Tibial artery (tissue), 4 donors: ENCODE measurements at regions not wholly inside any gene's neighbourhood (a gene's known extent, or its start where the extent isn't known, plus 50 kb on each side); places are given as distances from the start of the nearest gene placed in this dataset.

Source experiments
- DNase-seq, 2 donors: peaks; one replicate each; pipeline ENCODE4 v3.0.0-alpha.2; 2019
- H3K27ac ChIP-seq, 2 donors: fragments of 200-600 bp; sonication (generic) in 1 of 2; 1 replicate in 1 of 2; 2 replicates in 1 of 2; pipeline ENCODE4 v1.5.1; 2018 to 2019; ENCODE audit warnings: mild to moderate bottlenecking in 1 of 2
- H3K27me3 ChIP-seq, 2 donors: fragments of 200-600 bp; sonication (generic) in 1 of 2; one replicate each; pipeline versions ENCODE4 v1.5.1 to v1.6.0; 2016 to 2019
- H3K36me3 ChIP-seq, 3 donors: fragments of 200-600 bp; sonication (generic) in 2 of 3; one replicate each; pipeline ENCODE4 v1.5.1; 2016 to 2019; ENCODE audit warnings: mild to moderate bottlenecking in 2 of 3
- H3K4me1 ChIP-seq, 4 donors: fragments of 200-600 bp; sonication (generic) in 2 of 4; 1 replicate in 3 of 4; 2 replicates in 1 of 4; pipeline ENCODE4 v1.5.1; 2016 to 2019
- H3K4me3 ChIP-seq, 2 donors: fragments of 200-600 bp; sonication (generic) in 1 of 2; 1 replicate in 1 of 2; 2 replicates in 1 of 2; pipeline ENCODE4 v1.5.1; 2018 to 2019; ENCODE audit warnings: mild to moderate bottlenecking in 2 of 2
- H3K9me3 ChIP-seq, 3 donors: fragments of 200-600 bp; sonication (generic) in 1 of 3; one replicate each; pipeline ENCODE4 v1.5.1; 2016 to 2019
- intact Hi-C: fragments of 100-400 bp; cut with DNase I; formaldehyde crosslinking; loops from one replicate; pipeline ENCODE4 v1.15.0; 2023; ENCODE audit warnings: low total_unique reads
- TF ChIP-seq, protein P1 (sequence below), 2 experiments: fragments of 200-600 bp in 1 of 2; fragments of 450-650 bp in 1 of 2; IDR thresholded peaks; one replicate each; pipeline ENCODE4 v1.5.1; 2017 to 2019; ENCODE audit warnings: antibody characterized with exemption in 2 of 2, mild to moderate bottlenecking in 1 of 2, moderate library complexity in 1 of 2

GRCh38 chr13:23984546-23984945, 87.2 kb upstream of the C1QTNF9B start:
- Histone ChIP-seq H3K4me1 (peaks cover 0 to 12% (median under 1%) of the 10 kb centered on the region in 4 donors), H3K9me3 (no peaks in the 10 kb centered on the region), H3K36me3 (no peaks in the 10 kb centered on the region), H3K27me3 (no peaks in the 10 kb centered on the region), H3K27ac (no peak overlapping the region), H3K4me3 (no peak overlapping the region)
- no peak for DNase-seq
- TF ChIP-seq, protein P1, sequence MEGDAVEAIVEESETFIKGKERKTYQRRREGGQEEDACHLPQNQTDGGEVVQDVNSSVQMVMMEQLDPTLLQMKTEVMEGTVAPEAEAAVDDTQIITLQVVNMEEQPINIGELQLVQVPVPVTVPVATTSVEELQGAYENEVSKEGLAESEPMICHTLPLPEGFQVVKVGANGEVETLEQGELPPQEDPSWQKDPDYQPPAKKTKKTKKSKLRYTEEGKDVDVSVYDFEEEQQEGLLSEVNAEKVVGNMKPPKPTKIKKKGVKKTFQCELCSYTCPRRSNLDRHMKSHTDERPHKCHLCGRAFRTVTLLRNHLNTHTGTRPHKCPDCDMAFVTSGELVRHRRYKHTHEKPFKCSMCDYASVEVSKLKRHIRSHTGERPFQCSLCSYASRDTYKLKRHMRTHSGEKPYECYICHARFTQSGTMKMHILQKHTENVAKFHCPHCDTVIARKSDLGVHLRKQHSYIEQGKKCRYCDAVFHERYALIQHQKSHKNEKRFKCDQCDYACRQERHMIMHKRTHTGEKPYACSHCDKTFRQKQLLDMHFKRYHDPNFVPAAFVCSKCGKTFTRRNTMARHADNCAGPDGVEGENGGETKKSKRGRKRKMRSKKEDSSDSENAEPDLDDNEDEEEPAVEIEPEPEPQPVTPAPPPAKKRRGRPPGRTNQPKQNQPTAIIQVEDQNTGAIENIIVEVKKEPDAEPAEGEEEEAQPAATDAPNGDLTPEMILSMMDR (IDR thresholded peaks at IDR 0.05): no peak
- intact Hi-C loops: no loop called here

- intact Hi-C loops: no loop called here
- Histone ChIP-seq H3K4me1 (peaks cover 0 to 7% (median 0%) of the 10 kb centered on the region in 4 donors), H3K9me3 (no peaks in the 10 kb centered on the region), H3K4me3 (no peak overlapping the region), H3K36me3 (no peaks in the 10 kb centered on the region), H3K27me3 (no peaks in the 10 kb centered on the region), H3K27ac (no peak overlapping the region)
- TF ChIP-seq, protein P1 (IDR thresholded peaks at IDR 0.05): no peak
- no peak for DNase-seq
Measured at GRCh38 chr13:23985060-23985459, 87.8 kb upstream of the C1QTNF9B start.

DNA sequence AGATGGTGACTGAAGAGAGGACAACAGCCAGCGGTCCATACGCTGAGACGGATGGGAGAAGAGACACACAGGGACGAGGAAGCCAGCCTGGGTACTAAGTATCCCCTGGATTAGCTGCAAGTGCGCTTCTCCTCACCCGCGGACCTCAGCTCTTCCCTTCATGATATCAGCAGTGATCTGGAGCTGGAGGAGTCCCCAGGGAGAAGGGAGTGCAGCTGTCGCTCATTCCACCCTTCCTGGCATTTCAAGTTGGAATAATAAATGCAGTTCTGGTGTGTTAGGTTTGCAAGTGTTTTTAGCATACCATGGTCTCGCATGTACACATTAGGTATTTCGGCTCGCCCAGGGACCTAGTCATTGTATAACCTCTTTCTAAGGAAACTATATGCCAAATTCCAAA, 88.5 kb upstream of the C1QTNF9B start:
- TF ChIP-seq, protein P1 (IDR thresholded peaks at IDR 0.05): no peak
- Histone ChIP-seq H3K4me1 (no peaks in the 10 kb centered on the region), H3K27me3 (no peaks in the 10 kb centered on the region), H3K36me3 (no peaks in the 10 kb centered on the region), H3K9me3 (no peaks in the 10 kb centered on the region), H3K4me3 (no peak overlapping the region), H3K27ac (no peak overlapping the region)
- DNase-seq: no peak
- intact Hi-C loops: no loop called here

- no peak overlapping the region for H3K4me3 ChIP-seq
- no peak for DNase-seq
- no peaks in the 10 kb centered on the region for H3K4me1 ChIP-seq
- TF ChIP-seq, protein P1 (IDR thresholded peaks at IDR 0.05): no peak
- no peak overlapping the region for H3K27ac ChIP-seq
- no peaks in the 10 kb centered on the region for H3K36me3 ChIP-seq
- H3K9me3 ChIP-seq: no peaks in the 10 kb centered on the region
- H3K27me3 ChIP-seq: no peaks in the 10 kb centered on the region
- intact Hi-C loops: no loop called here
Measured at GRCh38 chr13:23986619-23987018, 89.3 kb upstream of the C1QTNF9B start.

DNA sequence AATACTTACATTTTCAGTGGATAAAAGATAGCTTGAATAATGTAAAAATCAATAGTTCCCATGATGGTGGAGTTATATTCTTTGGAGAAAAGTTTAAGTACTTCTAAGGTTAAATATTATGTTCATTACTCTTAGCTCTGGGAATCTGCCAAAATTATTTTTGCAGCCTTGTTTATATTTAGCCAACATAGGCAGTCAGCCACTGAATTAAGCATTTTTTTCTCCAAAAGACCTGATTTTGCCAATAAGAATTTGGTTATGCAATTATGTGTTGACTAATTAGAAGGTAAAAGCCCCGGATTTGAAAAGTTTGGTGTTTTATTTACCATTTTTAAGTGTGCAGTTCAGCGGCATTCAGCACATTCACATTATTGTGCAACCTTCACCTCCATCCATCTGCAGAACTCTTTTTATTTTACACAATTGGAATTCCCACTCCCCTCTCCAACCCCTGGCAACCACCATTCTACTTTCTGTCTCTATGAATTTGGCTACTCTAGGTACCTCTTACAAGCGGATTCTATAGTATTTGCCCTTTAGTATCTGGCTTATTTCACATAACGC, 90.1 kb upstream of the C1QTNF9B start:
- Histone ChIP-seq H3K4me1 (no peaks in the 10 kb centered on the region), H3K27me3 (no peaks in the 10 kb centered on the region), H3K27ac (no peak overlapping the region), H3K9me3 (no peaks in the 10 kb centered on the region), H3K4me3 (no peak overlapping the region), H3K36me3 (no peaks in the 10 kb centered on the region)
- DNase-seq: no peak
- intact Hi-C loops: no loop called here
- TF ChIP-seq, protein P1 (IDR thresholded peaks at IDR 0.05): no peak
